GM18951 (cell line): ENCODE measurements at regions not wholly inside any gene's neighbourhood (a gene's known extent, or its start where the extent isn't known, plus 50 kb on each side); places are given as distances from the start of the nearest gene placed in this dataset.

Experiments
- POLR2A ChIP-seq: IDR thresholded peaks from 4 replicates; pipeline ENCODE4 v1.6.1; 2011; ENCODE audit warnings: mild to moderate bottlenecking; ENCODE audit not compliant: insufficient read length, insufficient read depth; ENCODE audit errors: extremely low read depth
- in situ Hi-C: fragments of 300-500 bp; cut with MboI; formaldehyde crosslinking; loops from one replicate; pipeline ENCODE4 v1.12.0; 2022; ENCODE audit warnings: low sequenced_read_pairs, mixed read lengths, inconsistent platforms; ENCODE audit not compliant: unreplicated experiment

DNA sequence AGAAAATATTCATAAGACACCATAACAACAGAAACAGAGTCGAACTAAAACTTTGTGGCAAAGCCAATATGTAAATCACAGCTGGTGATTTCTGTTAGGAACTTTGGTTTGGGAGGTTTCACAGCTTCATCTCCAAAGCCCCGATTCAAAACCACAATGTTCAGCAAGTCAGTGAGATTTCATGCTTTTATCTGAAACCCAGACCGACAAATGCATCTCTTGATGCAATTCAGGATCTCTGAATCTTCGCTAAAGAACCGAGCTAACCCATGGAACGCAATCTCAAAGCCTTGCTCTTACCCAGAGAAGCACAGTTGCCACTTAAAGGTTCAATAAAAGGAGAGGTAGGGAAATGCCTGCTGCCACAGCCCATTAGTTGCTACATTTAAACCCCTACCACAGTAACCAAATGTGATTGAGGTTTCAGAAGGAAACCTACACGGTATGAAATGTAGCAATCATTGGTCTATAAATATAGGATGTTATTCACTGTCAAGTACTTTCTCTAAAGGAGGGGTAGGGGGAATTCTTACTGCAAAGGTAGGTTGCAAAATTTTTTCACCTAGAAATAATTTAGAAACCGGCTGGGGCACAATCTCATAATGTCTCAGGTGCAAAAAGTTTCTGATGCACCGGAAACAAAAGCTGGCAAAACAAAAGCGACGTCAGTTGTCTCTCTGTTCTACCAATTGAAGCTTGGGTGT lies 381.0 kb upstream of the ARID1B start:
- in situ Hi-C loops = no loop called here
- TF ChIP-seq POLR2A = no peak

DNA sequence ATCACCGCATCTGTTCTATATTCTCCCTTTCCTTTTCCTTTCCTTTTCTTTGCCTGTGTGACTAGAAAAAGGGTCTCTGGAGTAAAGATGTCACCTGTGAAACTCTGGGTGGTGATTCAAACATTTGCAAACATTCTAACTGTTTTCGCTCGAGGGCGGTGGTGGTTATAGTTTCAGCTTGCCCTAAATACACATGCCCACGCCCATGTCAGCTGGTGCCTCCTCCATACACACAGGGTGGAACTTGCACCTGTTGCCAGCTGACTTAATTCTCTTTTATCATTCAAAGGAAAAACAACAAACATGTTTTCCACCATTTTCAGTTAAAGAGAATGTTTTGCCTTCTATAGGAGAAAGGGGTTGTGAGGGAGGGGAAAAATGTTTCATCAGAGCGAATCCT lies 381.9 kb upstream of the ARID1B start:
- in situ Hi-C loops = no loop called here
- no peak for TF ChIP-seq POLR2A

DNA sequence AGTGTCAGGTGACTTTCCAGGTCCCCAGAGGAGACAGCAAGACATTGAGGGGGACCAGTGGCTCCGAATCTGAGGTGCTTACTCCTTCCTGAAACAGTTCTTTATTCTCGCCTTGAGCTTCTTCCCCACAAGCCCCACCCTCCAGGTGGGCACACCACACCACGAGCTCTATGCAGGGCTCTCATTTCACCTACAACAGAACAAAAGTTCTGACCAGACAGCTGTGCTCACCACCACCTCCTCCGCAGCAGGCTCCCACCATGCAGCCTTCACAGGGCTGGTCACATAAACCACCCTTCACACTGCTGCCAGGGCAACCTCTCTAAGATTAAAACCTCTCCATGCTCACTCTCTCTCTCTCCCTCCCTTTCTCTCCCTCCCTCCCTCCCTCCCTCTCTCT lies 384.5 kb upstream of the ARID1B start:
- in situ Hi-C loops = no loop called here
- TF ChIP-seq POLR2A = no peak

DNA sequence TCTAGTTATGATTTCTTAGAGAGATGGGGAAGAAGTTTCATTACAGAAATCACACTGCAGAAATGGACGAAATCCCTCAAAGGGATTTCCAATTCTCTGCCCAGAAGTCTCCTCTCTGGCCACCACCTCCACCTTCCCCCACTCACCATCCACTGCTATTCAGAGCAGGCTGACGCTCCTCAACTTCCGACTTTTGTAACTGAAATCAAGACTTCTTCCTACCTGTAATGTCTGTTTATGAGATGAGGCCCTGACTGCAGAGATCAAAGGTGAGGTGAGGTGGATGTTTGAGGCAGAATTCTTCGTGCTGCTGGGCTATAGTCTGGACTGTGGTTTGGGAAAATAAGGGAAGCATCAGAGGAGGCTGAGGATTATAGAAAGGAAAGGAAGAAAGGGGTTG lies 385.2 kb upstream of the ARID1B start:
- in situ Hi-C loops = no loop called here
- no peak for TF ChIP-seq POLR2A

DNA sequence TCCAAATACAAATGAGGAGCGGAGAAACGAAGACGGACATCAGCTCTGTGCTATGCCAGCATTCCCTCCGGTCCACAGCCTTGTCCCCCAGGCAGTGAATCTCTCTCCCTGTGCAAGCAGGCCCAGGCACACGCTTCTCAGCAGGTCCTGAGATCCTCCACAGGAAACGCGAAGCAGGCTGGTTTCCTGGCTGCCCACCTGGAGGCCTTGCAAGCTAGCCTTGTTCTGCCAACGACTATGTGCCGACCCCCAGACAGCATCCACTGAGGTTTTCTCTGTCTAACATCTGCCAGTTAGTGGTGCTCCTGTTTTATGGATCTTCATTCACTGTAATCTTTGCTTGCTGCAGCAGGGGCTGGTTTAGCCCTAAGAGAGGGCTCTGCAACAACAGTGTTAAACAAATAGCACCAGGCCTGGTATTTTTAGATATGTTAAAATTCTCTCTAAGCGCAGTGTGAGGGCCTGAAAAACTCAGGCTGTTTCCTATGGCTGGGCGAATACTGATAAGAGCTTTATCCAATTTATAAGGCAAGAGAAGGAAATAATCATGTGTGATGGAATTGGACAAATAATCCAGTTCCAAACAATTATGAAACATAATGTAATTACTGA lies 386.0 kb upstream of the ARID1B start:
- TF ChIP-seq POLR2A = no peak
- in situ Hi-C loops = no loop called here

DNA sequence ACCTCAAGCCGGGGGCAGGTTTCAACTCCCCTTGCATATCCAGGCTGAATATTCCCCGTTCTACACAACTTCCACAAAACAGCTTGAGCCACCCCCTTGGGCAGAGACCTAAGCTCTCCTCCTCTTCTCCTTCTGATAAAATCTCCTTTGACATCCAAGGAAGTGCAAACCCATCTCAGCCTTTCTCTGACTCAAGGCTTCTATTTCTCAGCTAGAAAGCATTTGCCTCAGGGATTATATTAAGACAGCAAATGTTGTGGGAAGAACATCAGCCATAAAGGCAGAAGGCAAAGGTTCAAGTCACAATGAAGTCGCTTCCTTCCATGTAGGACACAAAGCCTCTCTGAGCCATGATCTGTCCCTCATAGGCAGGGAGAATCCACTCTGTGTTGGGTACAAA lies 386.6 kb upstream of the ARID1B start:
- in situ Hi-C loops = no loop called here
- TF ChIP-seq POLR2A = no peak

DNA sequence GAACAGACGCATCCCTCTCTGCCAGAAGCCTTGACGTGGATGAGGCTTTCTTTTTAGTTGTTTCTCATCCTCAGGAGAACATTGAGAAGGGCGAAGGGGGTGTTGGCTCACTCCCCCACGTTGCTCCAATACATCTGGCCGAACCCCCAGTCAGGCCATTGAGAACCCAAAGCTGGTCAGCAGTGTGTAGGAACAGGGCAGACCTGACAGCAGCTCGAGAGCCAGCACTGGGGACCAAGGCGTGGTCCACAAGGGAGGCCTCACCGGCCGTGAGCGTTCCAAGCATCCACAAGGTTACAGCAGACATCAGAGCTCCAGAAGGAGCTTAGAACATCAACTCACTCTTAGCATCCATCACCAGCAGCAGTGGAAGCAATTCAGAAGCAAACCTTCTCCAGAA lies 387.9 kb upstream of the ARID1B start:
- in situ Hi-C loops = no loop called here
- TF ChIP-seq POLR2A = no peak

DNA sequence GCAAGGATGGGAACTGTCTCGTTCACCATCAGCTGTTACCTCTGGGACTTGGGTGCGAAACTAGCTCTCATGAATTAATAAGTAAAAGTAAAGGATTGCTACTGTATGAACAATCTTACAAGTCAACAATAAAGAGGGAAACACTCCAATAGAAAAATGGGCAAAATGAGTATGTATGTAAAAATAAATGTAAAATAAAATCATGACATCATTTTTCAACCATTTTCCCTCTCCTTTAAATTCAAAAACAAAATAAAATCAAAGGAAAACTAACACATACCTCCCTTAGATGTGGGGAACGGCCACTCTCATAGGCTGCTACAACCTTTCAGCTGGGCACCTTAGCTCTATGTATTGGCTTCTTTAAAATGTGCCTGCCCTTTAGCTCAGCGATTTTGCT lies 389.7 kb upstream of the ARID1B start:
- in situ Hi-C loops = no loop called here
- TF ChIP-seq POLR2A = no peak

DNA sequence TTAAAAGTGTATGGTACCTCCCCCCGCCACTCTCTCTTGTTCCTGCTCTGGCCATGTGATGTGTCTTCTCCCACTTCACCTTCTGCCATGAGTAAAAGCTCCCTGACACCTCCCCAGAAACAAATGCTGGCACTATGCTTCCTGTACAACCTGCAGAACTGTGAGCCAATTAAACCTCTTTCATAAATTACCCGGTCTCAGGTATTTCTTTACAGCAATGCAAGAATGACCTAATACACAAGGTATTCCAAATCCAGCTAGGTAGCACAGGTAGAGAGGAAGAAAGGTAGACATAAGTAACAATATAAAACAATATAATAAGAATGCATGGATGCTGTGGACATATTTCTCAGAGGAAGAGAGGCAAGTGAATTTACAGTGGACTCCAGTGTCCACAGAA lies 394.1 kb upstream of the ARID1B start:
- no peak for TF ChIP-seq POLR2A

DNA sequence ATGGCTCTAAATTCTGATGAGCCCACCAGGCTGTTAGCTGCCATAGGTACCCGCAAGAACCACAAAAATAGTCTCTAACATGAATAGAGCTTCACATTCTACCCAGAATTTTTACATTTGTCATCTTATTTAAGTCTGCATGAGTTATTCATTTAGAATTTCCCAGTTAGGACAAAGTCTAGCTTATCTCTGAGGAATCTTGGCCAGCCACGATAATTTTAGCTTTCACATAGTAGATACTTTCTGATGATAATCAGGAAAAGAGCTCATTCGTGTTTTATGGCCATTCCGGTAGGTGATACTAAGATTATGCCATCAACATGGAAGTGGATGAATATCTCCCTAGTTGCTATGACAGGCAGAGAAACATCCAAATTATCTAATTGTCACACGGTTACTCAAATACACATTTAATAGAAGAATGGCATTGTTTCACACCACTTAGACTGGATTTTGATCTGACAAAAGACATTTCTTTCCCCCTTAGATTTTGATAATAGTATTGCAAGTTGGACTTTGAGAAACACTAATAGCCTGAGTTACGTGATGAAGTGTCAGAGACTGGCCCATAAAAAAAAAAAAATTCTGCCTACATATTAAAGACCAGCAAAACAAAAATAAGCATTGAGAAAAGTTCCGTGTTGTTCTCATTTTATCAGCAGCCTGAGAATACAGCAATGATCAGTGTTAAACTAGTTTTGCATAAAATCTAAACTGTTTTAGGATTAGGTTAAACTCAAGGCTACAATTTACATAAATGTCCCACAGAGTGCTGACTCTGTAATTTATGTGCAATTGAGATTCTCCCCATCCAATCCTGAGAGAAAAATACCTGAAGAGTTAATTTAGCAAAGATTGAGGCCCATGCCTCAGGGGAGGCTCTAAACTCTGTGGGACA lies 397.5 kb upstream of the ARID1B start:
- in situ Hi-C loops = no loop called here
- TF ChIP-seq POLR2A = no peak

More for the DNA sequence above, 394.1 kb upstream of the ARID1B start:
- in situ Hi-C loops = no loop called here

DNA sequence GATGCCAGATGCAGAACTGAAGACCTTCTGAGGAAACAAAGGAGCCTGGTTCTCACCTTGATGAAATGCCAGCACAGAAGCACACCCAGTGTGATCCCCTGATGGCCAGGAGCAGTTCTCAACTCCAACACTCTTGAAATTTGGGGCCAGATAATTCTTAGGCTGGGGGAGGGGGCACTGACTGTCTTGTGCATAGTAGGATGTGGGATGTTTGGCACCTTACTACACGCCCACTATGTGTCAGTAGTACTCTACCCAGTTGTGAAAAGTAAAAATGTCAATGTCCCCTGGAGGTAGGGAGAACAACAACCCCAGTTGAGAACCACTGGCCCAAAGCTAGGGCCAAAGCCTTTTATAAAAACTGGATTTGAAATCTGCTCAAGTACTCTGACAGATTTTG lies 398.3 kb upstream of the ARID1B start:
- TF ChIP-seq POLR2A = no peak
- in situ Hi-C loops = no loop called here

DNA sequence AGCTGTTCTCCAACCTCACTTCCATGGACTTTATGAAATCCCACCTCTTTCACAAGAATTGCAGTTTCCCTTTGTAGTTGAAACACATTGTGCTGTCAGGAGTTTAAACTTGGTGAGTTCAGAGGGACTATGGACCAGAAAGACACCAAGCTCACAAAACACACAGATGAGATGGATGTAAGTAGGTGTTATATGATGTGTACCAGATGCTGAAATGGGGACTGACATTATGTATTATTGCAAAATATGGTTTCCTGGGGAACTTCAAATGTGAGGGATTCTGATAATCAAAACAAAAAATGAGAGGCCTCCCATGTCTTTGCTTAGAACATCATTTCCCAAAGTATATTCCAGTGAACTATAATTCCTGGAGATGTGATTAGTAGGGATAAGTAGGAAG lies 401.1 kb upstream of the ARID1B start:
- in situ Hi-C loops = no loop called here
- no peak for TF ChIP-seq POLR2A

DNA sequence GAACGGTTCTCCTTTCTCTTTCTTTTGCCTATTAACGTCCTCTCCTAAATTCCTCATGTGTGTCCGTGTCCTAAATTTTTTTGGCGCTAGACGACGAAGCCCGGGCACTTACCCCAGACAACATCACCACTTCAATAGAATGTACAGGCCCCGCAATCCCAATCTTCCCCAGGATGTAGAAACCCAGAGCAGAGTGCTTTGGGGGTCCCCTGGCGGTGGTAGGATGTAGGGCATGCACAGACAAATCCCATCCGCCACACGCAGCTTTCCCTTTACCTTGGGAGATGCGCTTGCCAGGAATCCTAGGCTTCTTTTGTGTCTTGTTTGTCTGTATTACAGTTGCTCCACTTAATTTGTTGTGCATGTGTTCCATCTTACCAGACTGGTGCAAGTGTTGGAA lies 417.3 kb upstream of the ARID1B start:
- TF ChIP-seq POLR2A = no peak

More for the DNA sequence above, 417.3 kb upstream of the ARID1B start:
- in situ Hi-C loops = no loop called here
